NOMO-1 treated with dmso at 0.1 percent for 144 hours (cell line): ENCODE measurements at regions not wholly inside any gene's neighbourhood (a gene's known extent, or its start where the extent isn't known, plus 50 kb on each side); places are given as distances from the start of the nearest gene placed in this dataset.

Experiments used
- DNase-seq: peaks from one replicate; lab custom pipeline; 2025; ENCODE audit not compliant: unreplicated experiment; lab: John Stamatoyannopoulos, UW

DNA sequence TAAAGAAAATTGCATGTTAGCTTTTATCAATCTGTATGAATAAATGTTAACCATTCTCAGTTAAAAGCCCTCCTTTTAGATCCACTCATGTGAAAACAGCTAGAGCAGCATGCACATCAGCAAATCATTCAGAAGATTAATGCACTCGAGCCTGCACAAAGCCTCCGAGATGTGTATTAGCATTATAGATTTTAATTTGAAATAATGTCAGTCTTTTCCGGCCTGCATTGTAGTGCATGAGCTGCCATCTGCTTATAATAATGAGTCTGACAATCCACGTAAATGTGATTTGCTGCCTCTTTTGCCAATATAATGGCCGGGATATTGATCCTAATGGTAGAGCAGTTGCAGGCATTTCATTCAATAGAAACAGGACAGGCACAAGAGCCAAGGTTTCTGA, 585.1 kb downstream of the IRX1 start:
- no peak for DNase-seq

GRCh38 chr5:4182144-4182543, 586.5 kb downstream of the IRX1 start:
- DNase-seq, result no peak

GRCh38 chr5:4185127-4185526, 589.5 kb downstream of the IRX1 start:
- DNase-seq, result no peak

DNA sequence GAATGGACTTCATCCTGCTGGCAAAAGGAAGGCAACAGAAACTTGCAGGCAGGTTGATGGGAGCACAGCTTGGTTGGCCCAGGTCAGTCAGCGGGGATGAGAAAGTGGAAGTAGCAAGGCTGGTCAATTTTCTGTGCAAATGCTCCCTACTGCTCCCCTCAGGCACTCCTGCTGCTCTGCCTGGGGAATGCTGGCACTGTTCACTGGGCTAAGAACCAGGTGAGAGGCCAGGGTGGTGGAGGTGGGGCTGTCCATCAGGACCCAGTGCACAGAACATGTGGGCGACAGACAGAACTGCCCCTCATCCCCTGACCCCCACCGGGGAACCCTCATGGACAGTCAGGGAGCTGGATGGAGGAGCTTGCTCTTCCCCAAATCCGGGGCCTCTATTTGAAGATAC, 593.1 kb downstream of the IRX1 start:
- no peak for DNase-seq

- peak; percentile 66 for DNase-seq
Measured at GRCh38 chr5:4189317-4189716, 593.7 kb downstream of the IRX1 start.

- DNase-seq, result peak; percentile 33
Measured at GRCh38 chr5:4191041-4191440, 595.4 kb downstream of the IRX1 start.

DNA sequence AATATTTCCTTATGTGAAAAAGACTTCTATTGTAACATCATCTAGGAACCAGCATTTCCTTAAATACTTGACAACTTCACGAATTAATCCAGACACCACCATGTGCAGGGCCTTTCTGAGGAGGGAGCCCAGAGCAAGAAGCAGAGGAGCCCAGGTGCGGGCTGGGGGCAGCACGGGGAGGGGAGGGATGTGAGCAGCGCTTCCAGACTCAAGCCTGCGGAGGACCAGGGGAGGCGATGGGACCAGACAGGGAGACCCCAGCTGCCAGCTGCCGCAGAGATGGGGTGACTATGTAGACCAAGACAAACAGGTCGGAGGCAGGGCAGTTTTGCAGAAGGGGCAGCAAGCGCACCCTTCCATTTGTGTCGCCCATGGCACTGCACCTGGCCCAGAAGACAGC, 596.1 kb downstream of the IRX1 start:
- no peak for DNase-seq

GRCh38 chr5:4192111-4192510, 596.5 kb downstream of the IRX1 start:
- no peak for DNase-seq

DNA sequence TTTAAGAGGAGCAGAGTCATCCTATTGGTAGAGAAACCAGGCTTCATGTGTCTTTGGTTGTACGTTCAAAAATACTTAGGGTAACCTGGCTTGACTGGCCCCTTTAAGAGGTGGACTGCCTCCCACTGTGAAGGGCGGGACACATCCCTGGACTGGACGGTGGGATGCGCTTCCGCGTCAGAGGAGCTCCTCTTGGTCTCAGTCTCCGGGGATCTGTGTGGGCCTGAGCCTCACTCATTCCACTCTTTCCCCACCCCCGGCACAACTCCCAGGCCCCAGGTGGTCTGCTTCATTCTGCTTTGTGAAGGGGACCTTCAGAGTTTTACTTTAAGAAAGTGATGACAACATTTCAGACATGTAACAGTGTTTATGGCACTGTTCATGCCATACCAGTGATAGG, 601.1 kb downstream of the IRX1 start:
- DNase-seq, result no peak

DNA sequence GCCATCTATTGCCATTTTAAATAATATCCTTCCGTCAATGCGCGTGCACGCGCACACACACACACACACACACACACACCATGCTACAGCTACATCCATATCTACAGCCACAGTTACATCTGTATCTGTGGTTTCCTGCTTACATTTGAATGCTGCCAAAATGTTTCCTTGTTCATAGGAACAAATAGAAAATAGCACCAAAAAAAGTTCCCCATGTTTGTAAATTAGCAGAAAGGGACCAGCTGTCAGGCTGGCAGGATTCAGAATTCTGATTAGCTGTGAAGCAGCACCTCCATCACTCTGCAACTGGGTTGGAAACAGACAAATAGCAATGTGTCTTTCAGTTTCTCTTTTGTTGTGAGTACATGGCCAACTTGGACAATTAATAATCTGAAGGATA, 601.5 kb downstream of the IRX1 start:
- DNase-seq, result no peak

GRCh38 chr5:4198461-4198860, 602.8 kb downstream of the IRX1 start:
- no peak for DNase-seq

DNA sequence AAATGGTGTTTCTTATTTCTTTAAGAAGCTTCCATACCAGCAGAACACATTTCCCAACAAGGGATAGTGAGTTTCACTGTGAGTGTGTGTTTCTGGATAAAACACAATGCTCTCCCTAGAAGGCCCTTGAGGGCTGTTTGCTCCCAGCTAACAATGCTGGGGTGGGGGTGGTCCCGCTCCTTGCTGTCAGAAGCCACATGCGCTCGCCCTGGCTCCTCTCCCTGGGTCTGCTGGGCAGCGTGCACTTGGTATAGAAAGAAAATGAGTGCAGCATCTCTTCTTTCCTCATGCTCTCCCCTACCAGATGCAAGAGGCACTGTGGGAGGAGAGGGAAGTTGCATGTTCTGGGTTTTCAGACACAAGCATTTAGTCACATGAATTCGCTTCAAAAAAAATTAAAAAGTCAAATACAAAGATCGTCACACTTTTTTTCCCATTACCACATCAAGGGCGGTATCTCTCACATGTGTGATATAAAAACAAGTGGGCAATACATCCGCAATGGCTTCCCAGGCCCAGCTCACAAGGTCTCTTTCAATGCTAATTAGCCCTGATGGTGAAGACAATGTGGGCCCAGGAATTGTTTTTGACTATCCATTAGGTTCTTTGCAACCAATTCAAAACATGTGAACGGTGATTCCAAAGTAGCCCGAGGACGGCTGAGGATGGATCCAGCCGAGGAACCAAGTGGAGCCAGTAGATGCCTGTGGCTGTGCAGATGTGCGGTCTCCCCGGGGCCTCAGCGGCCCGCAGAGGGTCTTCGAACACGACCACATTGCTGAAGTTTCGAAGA, 603.6 kb downstream of the IRX1 start:
- no peak for DNase-seq

DNA sequence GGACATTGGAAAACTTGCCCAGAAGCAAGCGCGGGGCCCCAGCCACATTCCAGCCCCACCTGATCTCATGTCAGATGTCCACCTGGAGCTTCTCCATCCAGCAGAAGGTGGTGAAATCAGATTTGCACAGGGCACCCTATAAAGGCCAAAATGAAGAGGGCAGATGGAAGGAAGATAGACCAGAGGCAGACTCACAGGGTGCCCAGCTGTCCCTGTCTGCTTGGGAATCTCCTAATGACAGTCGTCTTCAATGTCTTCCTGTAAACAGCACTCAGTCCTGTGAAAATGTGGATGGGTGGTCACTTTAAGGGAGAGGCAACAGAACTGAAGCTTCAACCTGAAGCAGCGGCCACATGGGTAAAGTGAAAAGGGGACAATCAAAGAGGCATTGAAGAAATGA, 607.5 kb downstream of the IRX1 start:
- no peak for DNase-seq

DNA sequence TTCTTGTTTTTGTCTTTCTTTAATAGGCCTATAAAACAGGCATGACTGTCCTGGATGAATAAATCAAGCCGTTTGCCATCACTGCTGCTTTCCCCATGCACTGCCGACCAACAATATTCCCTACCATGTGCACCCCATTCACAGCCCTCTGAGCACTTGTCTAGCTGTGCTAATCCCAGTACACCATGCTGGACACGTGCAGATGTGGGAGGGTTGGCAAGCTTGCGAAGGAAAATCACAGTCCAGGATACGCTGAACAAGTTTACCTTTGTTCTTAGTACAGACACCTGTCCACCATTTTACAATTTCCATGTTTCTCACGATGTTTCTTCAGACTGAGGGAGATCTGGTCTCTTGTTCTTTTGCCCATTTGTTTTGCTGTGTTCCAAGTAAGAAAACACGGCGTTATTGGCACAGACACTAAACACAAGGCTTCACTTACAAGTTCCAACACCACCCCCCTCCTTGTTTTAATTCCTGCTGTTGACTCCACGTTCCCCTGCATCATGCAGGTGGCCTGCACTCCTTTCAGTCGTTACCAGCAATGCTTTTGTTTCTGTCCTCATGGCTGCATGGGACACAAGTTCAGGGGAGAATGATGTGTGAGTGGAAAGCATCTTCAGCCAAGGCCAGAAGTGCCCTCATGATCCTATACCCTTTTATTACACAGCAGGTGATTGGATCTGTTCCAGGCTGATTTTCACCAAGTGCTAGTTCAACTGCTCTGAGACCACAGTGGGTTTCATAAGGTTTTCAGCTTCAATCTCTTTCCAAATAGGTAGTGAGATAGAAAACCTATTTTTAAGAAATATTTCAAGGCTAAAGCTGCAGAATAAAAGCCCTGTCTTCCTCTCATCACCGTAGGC, 608.9 kb downstream of the IRX1 start:
- no peak for DNase-seq

GRCh38 chr5:4205398-4205797, 609.8 kb downstream of the IRX1 start:
- no peak for DNase-seq

DNA sequence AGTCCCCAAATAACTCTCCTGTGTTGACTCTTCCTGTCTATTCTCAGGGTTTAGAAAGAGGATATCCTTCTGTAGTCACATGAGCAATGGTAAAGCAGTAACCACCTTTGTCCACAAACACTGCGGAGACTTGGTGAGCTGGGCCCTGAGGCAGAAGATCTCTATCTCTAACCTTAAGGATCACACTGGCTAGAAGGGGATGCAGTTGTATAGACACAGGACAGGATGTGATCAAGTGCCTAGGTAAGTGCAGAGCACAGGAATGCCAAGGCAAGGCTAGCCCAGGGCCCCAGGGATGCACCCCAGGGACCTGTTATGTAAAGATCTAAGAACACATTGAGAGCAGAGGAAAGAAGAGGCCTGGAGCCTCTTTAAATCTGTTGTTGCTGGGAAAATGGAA, 610.5 kb downstream of the IRX1 start:
- no peak for DNase-seq

- DNase-seq, result no peak
Measured at GRCh38 chr5:4207486-4207885, 611.9 kb downstream of the IRX1 start.

DNA sequence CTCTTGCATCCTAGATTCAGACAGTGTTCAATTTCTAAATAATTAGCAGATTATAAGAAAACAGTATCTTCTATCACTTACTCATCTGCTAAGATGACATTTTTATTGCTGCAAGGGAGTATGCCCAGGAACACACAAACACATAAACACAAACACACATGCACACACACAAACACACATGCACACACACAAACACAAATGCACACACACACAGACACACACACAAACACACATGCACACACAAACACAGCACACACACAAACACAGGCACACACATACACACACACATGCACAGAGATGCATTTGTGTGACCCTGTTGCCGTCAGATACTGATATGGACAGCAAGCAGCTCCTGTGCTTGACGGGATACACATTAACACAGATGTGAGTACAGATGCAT, 612.9 kb downstream of the IRX1 start:
- DNase-seq, result no peak

DNA sequence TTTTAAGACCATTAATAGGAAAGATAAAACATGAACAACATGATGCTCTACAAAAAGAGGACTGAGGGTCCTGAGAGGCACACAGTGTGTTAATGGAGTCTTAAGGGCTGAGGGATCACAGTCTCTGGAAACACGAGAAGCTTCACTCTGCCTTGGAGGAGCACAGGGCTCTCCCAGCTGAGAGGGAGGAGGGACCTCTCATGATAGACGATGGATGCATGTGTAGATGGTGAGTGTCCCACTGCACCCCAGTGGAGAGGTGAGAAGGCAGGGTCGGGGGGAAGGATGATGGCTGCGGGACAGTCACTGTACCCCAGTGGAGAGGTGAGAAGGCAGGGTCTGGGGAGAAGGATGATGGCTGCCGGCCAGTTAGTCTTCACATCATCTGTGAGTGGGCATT, 613.4 kb downstream of the IRX1 start:
- DNase-seq, result no peak

GRCh38 chr5:4212071-4212739, 616.6 kb downstream of the IRX1 start:
- DNase-seq, result no peak

GRCh38 chr5:4212981-4213819, 617.6 kb downstream of the IRX1 start:
- DNase-seq, result no peak
